ENCODE measurements at regions not wholly inside any gene's neighbourhood (a gene's known extent, or its start where the extent isn't known, plus 50 kb on each side); places are given as distances from the start of the nearest gene placed in this dataset.

DNA sequence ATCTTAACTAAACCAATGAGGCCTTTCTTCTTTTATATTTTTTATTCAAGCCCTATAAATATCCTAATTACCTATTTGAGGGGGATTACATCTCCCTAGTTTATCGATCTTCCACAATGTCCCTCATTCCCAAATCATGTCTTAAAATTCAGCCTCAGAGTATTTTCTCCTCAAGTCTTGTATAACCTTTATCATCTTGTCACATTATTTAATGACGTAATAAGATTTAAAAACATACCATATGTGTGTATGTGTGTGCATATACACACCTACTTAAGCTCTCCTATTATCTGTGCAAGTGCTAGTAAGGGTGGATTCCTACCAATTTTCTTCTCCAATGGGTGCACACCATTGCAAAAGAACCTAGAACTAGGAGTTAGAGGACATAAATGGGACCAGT is 421.1 kb downstream of the FIGN start:
- Mint-ChIP-seq H3K4me3 (ENCODE audit: unreplicated experiment) (no peak overlapping the region), H3K4me1 (ENCODE audit: unreplicated experiment) (no peaks in the 10 kb centered on the region), H3K9me3 (ENCODE audit: unreplicated experiment) (no peaks in the 10 kb centered on the region), H3K36me3 (ENCODE audit: low read depth, unreplicated experiment) (no peaks in the 10 kb centered on the region), H3K27ac (ENCODE audit: unreplicated experiment) (no peak overlapping the region), H3K27me3 (ENCODE audit: unreplicated experiment) (no peaks in the 10 kb centered on the region)
- DNase-seq (ENCODE audit: low spot score) = no peak
- TF ChIP-seq, protein P1, sequence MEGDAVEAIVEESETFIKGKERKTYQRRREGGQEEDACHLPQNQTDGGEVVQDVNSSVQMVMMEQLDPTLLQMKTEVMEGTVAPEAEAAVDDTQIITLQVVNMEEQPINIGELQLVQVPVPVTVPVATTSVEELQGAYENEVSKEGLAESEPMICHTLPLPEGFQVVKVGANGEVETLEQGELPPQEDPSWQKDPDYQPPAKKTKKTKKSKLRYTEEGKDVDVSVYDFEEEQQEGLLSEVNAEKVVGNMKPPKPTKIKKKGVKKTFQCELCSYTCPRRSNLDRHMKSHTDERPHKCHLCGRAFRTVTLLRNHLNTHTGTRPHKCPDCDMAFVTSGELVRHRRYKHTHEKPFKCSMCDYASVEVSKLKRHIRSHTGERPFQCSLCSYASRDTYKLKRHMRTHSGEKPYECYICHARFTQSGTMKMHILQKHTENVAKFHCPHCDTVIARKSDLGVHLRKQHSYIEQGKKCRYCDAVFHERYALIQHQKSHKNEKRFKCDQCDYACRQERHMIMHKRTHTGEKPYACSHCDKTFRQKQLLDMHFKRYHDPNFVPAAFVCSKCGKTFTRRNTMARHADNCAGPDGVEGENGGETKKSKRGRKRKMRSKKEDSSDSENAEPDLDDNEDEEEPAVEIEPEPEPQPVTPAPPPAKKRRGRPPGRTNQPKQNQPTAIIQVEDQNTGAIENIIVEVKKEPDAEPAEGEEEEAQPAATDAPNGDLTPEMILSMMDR (IDR thresholded peaks at IDR 0.05; ENCODE audit: unreplicated experiment) = no peak

DNA sequence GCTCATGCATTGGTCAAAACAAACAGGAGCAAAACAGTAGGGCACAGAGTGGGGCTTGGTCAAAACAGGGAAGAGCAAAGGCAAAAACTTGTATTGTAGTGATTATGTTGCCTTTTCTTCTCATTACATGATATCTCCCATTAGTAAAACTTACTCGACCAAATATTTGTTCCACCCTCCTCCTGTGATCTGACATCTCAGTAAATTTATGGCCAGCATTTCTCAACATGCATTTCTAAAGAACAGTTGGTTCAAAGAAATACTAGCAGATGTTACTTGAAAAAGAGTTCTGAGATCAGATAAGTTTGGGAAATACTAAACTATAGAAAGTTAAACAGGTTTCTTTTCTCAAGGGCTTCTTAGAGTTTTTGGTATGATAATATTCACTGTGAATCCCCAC is 423.1 kb downstream of the FIGN start:
- Mint-ChIP-seq H3K36me3 (ENCODE audit: low read depth, unreplicated experiment) (no peaks in the 10 kb centered on the region), H3K27me3 (ENCODE audit: unreplicated experiment) (no peaks in the 10 kb centered on the region), H3K4me3 (ENCODE audit: unreplicated experiment) (no peak overlapping the region), H3K9me3 (ENCODE audit: unreplicated experiment) (no peaks in the 10 kb centered on the region), H3K4me1 (ENCODE audit: unreplicated experiment) (no peaks in the 10 kb centered on the region), H3K27ac (ENCODE audit: unreplicated experiment) (no peak overlapping the region)
- TF ChIP-seq, protein P1 (IDR thresholded peaks at IDR 0.05; ENCODE audit: unreplicated experiment) = no peak
- DNase-seq (ENCODE audit: low spot score) = no peak

DNA sequence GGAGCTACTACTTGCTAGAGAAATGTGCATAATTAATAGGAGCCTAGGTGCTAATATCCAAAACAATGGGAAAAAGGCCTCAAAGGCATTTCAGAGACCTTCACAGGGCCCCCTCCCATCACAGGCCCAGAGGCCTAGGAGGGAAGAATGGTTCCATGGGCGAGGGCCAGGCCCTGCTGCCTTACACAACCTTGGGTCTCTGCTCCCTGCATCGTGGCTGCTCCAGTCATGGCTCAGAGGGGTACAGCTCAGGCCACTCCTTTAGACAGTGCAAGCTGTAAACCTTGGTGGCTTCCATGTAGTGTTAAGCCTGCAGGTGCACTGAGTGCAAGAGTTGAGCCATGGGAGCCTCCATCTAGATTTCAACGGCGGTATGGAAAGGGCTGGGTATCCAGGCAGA is 429.2 kb downstream of the FIGN start:
- H3K27me3 Mint-ChIP-seq (ENCODE audit: unreplicated experiment) = peaks cover 3% of the 10 kb centered on the region
- DNase-seq (ENCODE audit: low spot score) = no peak
- no peaks in the 10 kb centered on the region for H3K4me1 Mint-ChIP-seq (ENCODE audit: unreplicated experiment)
- H3K36me3 Mint-ChIP-seq (ENCODE audit: low read depth, unreplicated experiment) = no peaks in the 10 kb centered on the region
- no peaks in the 10 kb centered on the region for H3K9me3 Mint-ChIP-seq (ENCODE audit: unreplicated experiment)
- TF ChIP-seq, protein P1 (IDR thresholded peaks at IDR 0.05; ENCODE audit: unreplicated experiment) = no peak
- no peak overlapping the region for H3K4me3 Mint-ChIP-seq (ENCODE audit: unreplicated experiment)
- no peak overlapping the region for H3K27ac Mint-ChIP-seq (ENCODE audit: unreplicated experiment)

DNA sequence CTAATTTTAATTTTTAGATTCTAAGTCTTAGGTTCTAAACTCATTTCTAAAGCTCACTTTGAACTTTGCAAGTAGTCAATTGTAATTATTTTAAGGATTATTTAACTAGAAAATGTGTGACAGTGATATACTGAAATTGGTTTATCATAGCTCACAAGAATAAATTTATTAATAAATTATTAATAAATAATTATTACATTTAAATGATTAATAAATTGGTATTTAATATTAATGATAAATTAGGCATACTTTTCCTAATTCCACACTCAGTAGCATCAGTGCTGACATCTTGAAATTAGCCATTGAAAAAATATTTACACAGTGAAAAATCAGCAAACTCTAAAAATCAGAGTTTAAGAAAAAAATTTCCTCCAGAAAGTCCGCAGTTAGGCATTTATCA is 433.7 kb downstream of the FIGN start:
- no peak overlapping the region for H3K27ac Mint-ChIP-seq (ENCODE audit: unreplicated experiment)
- H3K4me3 Mint-ChIP-seq (ENCODE audit: unreplicated experiment) = no peak overlapping the region
- TF ChIP-seq, protein P1 (IDR thresholded peaks at IDR 0.05; ENCODE audit: unreplicated experiment) = no peak
- peaks cover 3% of the 10 kb centered on the region for H3K27me3 Mint-ChIP-seq (ENCODE audit: unreplicated experiment)
- H3K36me3 Mint-ChIP-seq (ENCODE audit: low read depth, unreplicated experiment) = no peaks in the 10 kb centered on the region
- DNase-seq (ENCODE audit: low spot score) = no peak
- no peaks in the 10 kb centered on the region for H3K4me1 Mint-ChIP-seq (ENCODE audit: unreplicated experiment)
- H3K9me3 Mint-ChIP-seq (ENCODE audit: unreplicated experiment) = no peaks in the 10 kb centered on the region

DNA sequence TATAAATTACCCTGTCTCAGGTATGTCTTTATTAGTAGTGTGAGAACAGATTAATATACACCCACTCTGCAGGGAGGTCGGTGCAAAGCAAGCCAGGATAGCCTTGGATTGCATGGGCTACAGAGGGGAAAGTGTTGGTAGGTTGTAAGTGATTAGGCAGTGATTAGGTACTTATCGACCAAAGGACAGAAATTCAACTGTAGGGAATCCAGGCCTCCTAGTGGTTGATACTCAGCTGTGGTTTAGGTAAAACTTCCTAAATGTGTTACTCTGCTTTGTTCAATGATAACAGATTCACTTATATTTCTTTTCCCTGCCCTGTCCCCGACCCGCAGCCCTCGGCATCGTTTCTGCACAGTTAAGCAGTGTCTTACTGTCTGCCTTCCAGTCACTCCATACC is 444.0 kb downstream of the FIGN start:
- H3K36me3 Mint-ChIP-seq (ENCODE audit: low read depth, unreplicated experiment) = no peaks in the 10 kb centered on the region
- H3K27ac Mint-ChIP-seq (ENCODE audit: unreplicated experiment) = no peak overlapping the region
- DNase-seq (ENCODE audit: low spot score) = no peak
- TF ChIP-seq, protein P1 (IDR thresholded peaks at IDR 0.05; ENCODE audit: unreplicated experiment) = peak; percentile 20
- no peaks in the 10 kb centered on the region for H3K9me3 Mint-ChIP-seq (ENCODE audit: unreplicated experiment)
- no peaks in the 10 kb centered on the region for H3K4me1 Mint-ChIP-seq (ENCODE audit: unreplicated experiment)
- H3K27me3 Mint-ChIP-seq (ENCODE audit: unreplicated experiment) = no peaks in the 10 kb centered on the region
- no peak overlapping the region for H3K4me3 Mint-ChIP-seq (ENCODE audit: unreplicated experiment)
